Omental fat pad (tissue), 3 donors: ENCODE measurements at regions not wholly inside any gene's neighbourhood (a gene's known extent, or its start where the extent isn't known, plus 50 kb on each side); places are given as distances from the start of the nearest gene placed in this dataset.

Experiments used
- ATAC-seq: fragments of 150-250 bp; one replicate; pipeline ENCODE4 v1.9.1; 2016; ENCODE audit warnings: mild to moderate bottlenecking, moderate library complexity; ENCODE audit not compliant: low FRiP score
- DNase-seq: peaks from one replicate; pipeline ENCODE4 v3.0.0-alpha.2; 2019; ENCODE audit warnings: low spot score
- CTCF ChIP-seq, 3 donors: fragments of 450-650 bp; IDR thresholded peaks; one replicate each; pipeline ENCODE4 v1.5.1; 2016 to 2017; ENCODE audit warnings: antibody characterized with exemption in 3 of 3, mild to moderate bottlenecking in 3 of 3, moderate library complexity in 2 of 3

GRCh38 chr16:50497592-50497991, 50.6 kb upstream of the NKD1 start:
- DNase-seq (no peak), ATAC-seq (no peak)
- no peak for TF ChIP-seq CTCF (IDR thresholded peaks at IDR 0.05)

- TF ChIP-seq CTCF (IDR thresholded peaks at IDR 0.05) = no peak
- DNase-seq (no peak), ATAC-seq (no peak)
These were observed 51.2 kb upstream of the NKD1 start for GRCh38 chr16:50496990-50497389.

DNA sequence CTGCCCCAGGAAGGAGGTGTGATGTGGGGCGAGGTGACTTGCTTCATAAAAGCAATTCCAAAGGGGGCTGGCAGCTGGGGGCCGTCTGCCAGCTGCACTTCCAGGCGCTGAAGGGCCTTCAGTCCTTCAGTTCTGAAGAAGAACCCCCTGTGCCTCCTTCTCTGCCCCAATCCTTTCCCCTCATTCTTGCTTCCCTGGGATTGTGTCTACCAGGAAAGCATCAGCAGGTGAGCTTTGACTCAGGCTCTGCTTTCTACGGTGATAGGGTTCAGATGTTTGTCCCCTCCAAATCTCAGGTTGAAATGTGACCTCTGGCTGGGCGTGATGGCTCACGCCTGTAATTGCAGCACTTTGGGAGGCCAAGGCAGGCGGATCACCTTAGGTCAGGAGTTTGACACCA, 52.5 kb upstream of the NKD1 start:
- ATAC-seq = no peak
- no peak for TF ChIP-seq CTCF (IDR thresholded peaks at IDR 0.05)

GRCh38 chr16:50494501-50495491, 53.4 kb upstream of the NKD1 start:
- DNase-seq = no peak
- ATAC-seq = no peak
- TF ChIP-seq CTCF (IDR thresholded peaks at IDR 0.05) = no peak

More for the DNA sequence above, 52.5 kb upstream of the NKD1 start:
- no peak for DNase-seq

GRCh38 chr16:50491516-50491915, 56.7 kb upstream of the NKD1 start:
- TF ChIP-seq CTCF (IDR thresholded peaks at IDR 0.05) = no peak
- no peak for ATAC-seq
- no peak for DNase-seq

DNA sequence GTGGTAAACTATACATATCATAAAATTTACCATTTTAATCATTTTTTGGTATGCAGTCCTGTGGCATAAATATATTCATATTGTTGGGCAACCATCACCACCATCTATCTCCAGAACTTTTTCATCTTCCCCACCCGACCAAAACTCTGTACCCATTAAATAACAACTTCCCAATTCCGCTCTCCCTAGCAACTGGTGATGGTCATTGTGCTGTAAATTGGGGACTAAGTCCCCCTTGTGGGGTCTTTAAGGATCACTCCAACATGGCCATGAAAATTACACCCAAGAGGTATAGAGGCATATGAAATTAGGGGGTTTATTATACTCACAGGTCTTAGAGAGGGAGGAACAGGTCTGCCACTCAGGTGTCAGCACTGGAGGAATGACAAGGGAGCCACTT, 57.4 kb upstream of the NKD1 start:
- TF ChIP-seq CTCF (IDR thresholded peaks at IDR 0.05) = no peak
- no peak for ATAC-seq

DNA sequence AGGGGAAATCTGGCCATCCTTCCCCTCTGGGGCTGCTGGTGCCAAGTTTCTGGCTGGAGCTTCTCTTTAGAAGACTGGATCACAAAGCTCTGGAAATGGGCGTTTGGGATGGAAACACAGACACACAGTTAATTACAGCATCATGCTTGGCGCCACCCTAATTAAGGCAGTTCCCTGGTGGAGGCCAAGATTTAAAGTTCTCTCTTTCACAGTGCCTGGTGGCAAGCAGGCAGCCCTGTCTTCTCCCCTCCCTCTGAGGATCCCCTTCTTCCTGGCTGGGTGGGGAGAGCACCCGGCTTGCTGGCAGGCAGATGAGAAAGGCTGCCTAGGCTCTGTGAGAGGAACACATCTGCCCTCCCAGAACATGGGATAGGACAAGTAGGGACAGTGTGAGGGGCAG, 59.0 kb upstream of the NKD1 start:
- DNase-seq (no peak), ATAC-seq (no peak)
- no peak for TF ChIP-seq CTCF (IDR thresholded peaks at IDR 0.05)

More for the DNA sequence above, 57.4 kb upstream of the NKD1 start:
- no peak for DNase-seq
